ENCODE measurements at regions not wholly inside any gene's neighbourhood (a gene's known extent, or its start where the extent isn't known, plus 50 kb on each side); places are given as distances from the start of the nearest gene placed in this dataset.

GRCh38 chr3:145471976-145472375, 689.0 kb downstream of the PLOD2 start:
- TF ChIP-seq SUZ12 (IDR thresholded peaks at IDR 0.05; ENCODE audit: extremely low read depth, insufficient read depth, insufficient read length) (no peak), ZNF274 (IDR thresholded peaks at IDR 0.05; ENCODE audit: low read depth, low read length) (no peak)

Data from NT2/D1 (cell line).